DOHH2 (cell line): ENCODE measurements at regions not wholly inside any gene's neighbourhood (a gene's known extent, or its start where the extent isn't known, plus 50 kb on each side); places are given as distances from the start of the nearest gene placed in this dataset.

ENCODE experiments used
- EZH2phosphoT487 ChIP-seq: fragments of 200-600 bp; sonication (generic); IDR thresholded peaks from 2 replicates; pipeline ENCODE4 v1.6.1; 2017; ENCODE audit warnings: borderline replicate concordance, mild to moderate bottlenecking, antibody characterized with exemption, low read length, moderate library complexity, mixed read lengths
- TF ChIP-seq, protein P1 (sequence below): fragments of 200-600 bp; sonication (generic); IDR thresholded peaks from one replicate; pipeline ENCODE4 v1.5.1; 2014; ENCODE audit warnings: antibody characterized with exemption, mild to moderate bottlenecking, low read depth, low read length; ENCODE audit not compliant: poor library complexity, severe bottlenecking

GRCh38 chr6:75551367-75551952, 50.2 kb upstream of the SENP6 start:
- TF ChIP-seq, protein P1, sequence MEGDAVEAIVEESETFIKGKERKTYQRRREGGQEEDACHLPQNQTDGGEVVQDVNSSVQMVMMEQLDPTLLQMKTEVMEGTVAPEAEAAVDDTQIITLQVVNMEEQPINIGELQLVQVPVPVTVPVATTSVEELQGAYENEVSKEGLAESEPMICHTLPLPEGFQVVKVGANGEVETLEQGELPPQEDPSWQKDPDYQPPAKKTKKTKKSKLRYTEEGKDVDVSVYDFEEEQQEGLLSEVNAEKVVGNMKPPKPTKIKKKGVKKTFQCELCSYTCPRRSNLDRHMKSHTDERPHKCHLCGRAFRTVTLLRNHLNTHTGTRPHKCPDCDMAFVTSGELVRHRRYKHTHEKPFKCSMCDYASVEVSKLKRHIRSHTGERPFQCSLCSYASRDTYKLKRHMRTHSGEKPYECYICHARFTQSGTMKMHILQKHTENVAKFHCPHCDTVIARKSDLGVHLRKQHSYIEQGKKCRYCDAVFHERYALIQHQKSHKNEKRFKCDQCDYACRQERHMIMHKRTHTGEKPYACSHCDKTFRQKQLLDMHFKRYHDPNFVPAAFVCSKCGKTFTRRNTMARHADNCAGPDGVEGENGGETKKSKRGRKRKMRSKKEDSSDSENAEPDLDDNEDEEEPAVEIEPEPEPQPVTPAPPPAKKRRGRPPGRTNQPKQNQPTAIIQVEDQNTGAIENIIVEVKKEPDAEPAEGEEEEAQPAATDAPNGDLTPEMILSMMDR: no peak
- TF ChIP-seq EZH2phosphoT487: no peak
